SK-N-SH (cell line): ENCODE measurements at regions not wholly inside any gene's neighbourhood (a gene's known extent, or its start where the extent isn't known, plus 50 kb on each side); places are given as distances from the start of the nearest gene placed in this dataset.

Experiments used
- CTCF ChIA-PET: fragments of 300-600, 350-600 bp; formaldehyde crosslinking; extraction: SDS; loops from one replicate; lab custom pipeline; 2021; lab: Yijun Ruan, JAX
- POLR2A ChIA-PET: fragments of 350-600 bp; sonication (Branson Sonifier 250); formaldehyde crosslinking; extraction: SDS; loops from one replicate; lab custom pipeline; 2020; ENCODE audit warnings: antibody characterized with exemption, inconsistent platforms; lab: Yijun Ruan, JAX
- DNase-seq: peaks from one replicate; pipeline ENCODE4 v3.0.0; 2012
- H2AFZ ChIP-seq: fragments of 200-600 bp; sonication (generic); 2 replicates; pipeline ENCODE4 v1.8.1; 2016; ENCODE audit warnings: antibody characterized with exemption, mild to moderate bottlenecking, low read depth
- H3F3A ChIP-seq: fragments of 200-600 bp; sonication (generic); replicated peaks from 2 replicates; pipeline ENCODE3; 2016; ENCODE audit warnings: antibody characterized with exemption, mild to moderate bottlenecking; ENCODE audit not compliant: insufficient read depth
- H3K27ac ChIP-seq, 2 experiments: fragments of 200-500 bp in 1 of 2; fragments of 200-600 bp in 1 of 2; sonication (Bioruptor generic) in 1 of 2; sonication (generic), shearing (Covaris generic) in 1 of 2; 2 replicates each; pipeline versions ENCODE4 v1.5.1 to v1.6.1; 2014 to 2016; ENCODE audit warnings: low read depth in 2 of 2, inconsistent platforms in 1 of 2, low read length in 1 of 2, mild to moderate bottlenecking in 1 of 2, mixed read lengths in 1 of 2
- H3K27me3 ChIP-seq: fragments of 200-600 bp; sonication (generic), shearing (Covaris generic); 2 replicates; pipeline ENCODE4 v1.6.1; 2016; ENCODE audit warnings: mixed run types; ENCODE audit not compliant: insufficient read depth
- H3K36me3 ChIP-seq, 2 experiments: fragments of 200-500 bp in 1 of 2; fragments of 200-600 bp in 1 of 2; sonication (Bioruptor generic) in 1 of 2; sonication (generic) in 1 of 2; replicated peaks in 1 of 2; 2 replicates each; pipeline versions ENCODE3 to v1.5.1; 2014 to 2016; ENCODE audit warnings: low read length in 1 of 2, mild to moderate bottlenecking in 1 of 2; ENCODE audit not compliant: insufficient read depth in 2 of 2, control insufficient read depth in 1 of 2
- H3K4me1 ChIP-seq, 2 experiments: fragments of 200-500 bp in 1 of 2; fragments of 200-600 bp in 1 of 2; sonication (Bioruptor generic) in 1 of 2; sonication (generic), shearing (Covaris generic) in 1 of 2; 2 replicates each; pipeline versions ENCODE4 v1.5.1 to v1.6.1; 2014 to 2016; ENCODE audit warnings: low read depth in 1 of 2, low read length in 1 of 2, mixed run types in 1 of 2; ENCODE audit not compliant: insufficient read depth in 2 of 2, control insufficient read depth in 1 of 2
- H3K4me2 ChIP-seq: fragments of 200-600 bp; sonication (generic), shearing (Covaris generic); 2 replicates; pipeline ENCODE4 v1.6.1; 2017; ENCODE audit warnings: mixed run types
- H3K4me3 ChIP-seq, 2 experiments: fragments of 200-500 bp in 1 of 2; fragments of 200-600 bp in 1 of 2; sonication (Bioruptor generic) in 1 of 2; sonication (generic), shearing (Covaris generic) in 1 of 2; 2 replicates each; pipeline versions ENCODE4 v1.5.1 to v1.8.1; 2014 to 2016; ENCODE audit warnings: low read depth in 2 of 2, inconsistent platforms in 1 of 2, low read length in 1 of 2, mild to moderate bottlenecking in 1 of 2, mixed read lengths in 1 of 2, moderate library complexity in 1 of 2
- H3K79me2 ChIP-seq: fragments of 200-600 bp; sonication (generic); 2 replicates; pipeline ENCODE4 v1.8.1; 2017; ENCODE audit warnings: mild to moderate bottlenecking; ENCODE audit not compliant: insufficient read depth
- H3K9ac ChIP-seq: fragments of 200-600 bp; sonication (generic); 2 replicates; pipeline ENCODE4 v1.6.1; 2017; ENCODE audit warnings: mixed run types
- H3K9me2 ChIP-seq: fragments of 200-600 bp; sonication (generic); 2 replicates; pipeline ENCODE4 v1.6.1; 2017; ENCODE audit warnings: mixed run types
- H3K9me3 ChIP-seq: fragments of 200-600 bp; sonication (generic); 2 replicates; pipeline ENCODE4 v1.6.1; 2017; ENCODE audit warnings: mixed run types, mild to moderate bottlenecking, moderate library complexity
- H4K20me1 ChIP-seq: fragments of 200-600 bp; sonication (generic); 2 replicates; pipeline ENCODE4 v1.6.1; 2017; ENCODE audit warnings: mild to moderate bottlenecking, mixed run types; ENCODE audit not compliant: insufficient read depth
- ELF1 ChIP-seq: IDR thresholded peaks from 2 replicates; pipeline ENCODE4 v1.4.0; 2012
- EP300 ChIP-seq, 2 experiments: IDR thresholded peaks; 2 replicates each; pipeline versions ENCODE4 v1.4.0 to v1.6.1; 2012; ENCODE audit warnings: borderline replicate concordance in 1 of 2, low read depth in 1 of 2, low read length in 1 of 2
- FOXJ3 ChIP-seq: sonication (generic); formaldehyde crosslinking; IDR thresholded peaks from 2 replicates; pipeline ENCODE4 v1.5.1; 2020; ENCODE audit warnings: mild to moderate bottlenecking, missing genetic modification reagents
- NRF1 ChIP-seq: IDR thresholded peaks from 2 replicates; pipeline ENCODE4 v1.6.1; 2012; ENCODE audit warnings: low read depth, mild to moderate bottlenecking, low read length
- RAD21 ChIP-seq: IDR thresholded peaks from 2 replicates; pipeline ENCODE4 v1.6.1; 2012; ENCODE audit warnings: mild to moderate bottlenecking, low read length
- RCOR1 ChIP-seq: fragments of 150-350 bp; IDR thresholded peaks from 2 replicates; pipeline ENCODE4 v1.6.1; 2017; ENCODE audit warnings: antibody characterized with exemption, low read length
- RFX5 ChIP-seq: IDR thresholded peaks from 2 replicates; pipeline ENCODE4 v1.6.1; 2012; ENCODE audit warnings: mild to moderate bottlenecking, improper control_type of control experiment, low read length
- SIN3A ChIP-seq: IDR thresholded peaks from 2 replicates; pipeline ENCODE4 v1.6.1; 2012; ENCODE audit warnings: low read depth, mild to moderate bottlenecking, low read length, moderate library complexity, borderline replicate concordance
- SMC3 ChIP-seq: IDR thresholded peaks from 2 replicates; pipeline ENCODE4 v1.6.1; 2012; ENCODE audit warnings: low read depth, low read length, improper control_type of control experiment
- WGBS: methylation state at CpG from one replicate; pipeline ENCODE4 v1.1.6; 2017; ENCODE audit warnings: low lambda C conversion rate; 5-methylcytosine and 5-hydroxymethylcytosine counted together
- TF ChIP-seq, protein P1 (sequence below): IDR thresholded peaks from 2 replicates; pipeline ENCODE4 v1.4.0; 2012; ENCODE audit warnings: low read depth, borderline replicate concordance
- TF ChIP-seq, protein P2 (sequence below): IDR thresholded peaks from 2 replicates; pipeline ENCODE4 v1.4.0; 2012; ENCODE audit warnings: low read depth, borderline replicate concordance
- TF ChIP-seq, protein P3 (sequence below): IDR thresholded peaks from 2 replicates; pipeline ENCODE4; 2012
- TF ChIP-seq, protein P4 (sequence below): IDR thresholded peaks from 2 replicates; pipeline ENCODE4 v1.6.1; 2012; ENCODE audit warnings: mild to moderate bottlenecking, low read depth, low read length, moderate library complexity
- TF ChIP-seq, protein P5 (sequence below): fragments of 150-350 bp; IDR thresholded peaks from 2 replicates; pipeline ENCODE4 v1.6.1; 2017; ENCODE audit warnings: antibody characterized with exemption, low read length, low read depth, borderline replicate concordance
- TF ChIP-seq, protein P6 (sequence below): fragments of 200-600 bp; sonication (generic); IDR thresholded peaks from 2 replicates; pipeline ENCODE4 v1.6.1; 2017; ENCODE audit warnings: antibody characterized with exemption, mild to moderate bottlenecking, moderate library complexity

DNA sequence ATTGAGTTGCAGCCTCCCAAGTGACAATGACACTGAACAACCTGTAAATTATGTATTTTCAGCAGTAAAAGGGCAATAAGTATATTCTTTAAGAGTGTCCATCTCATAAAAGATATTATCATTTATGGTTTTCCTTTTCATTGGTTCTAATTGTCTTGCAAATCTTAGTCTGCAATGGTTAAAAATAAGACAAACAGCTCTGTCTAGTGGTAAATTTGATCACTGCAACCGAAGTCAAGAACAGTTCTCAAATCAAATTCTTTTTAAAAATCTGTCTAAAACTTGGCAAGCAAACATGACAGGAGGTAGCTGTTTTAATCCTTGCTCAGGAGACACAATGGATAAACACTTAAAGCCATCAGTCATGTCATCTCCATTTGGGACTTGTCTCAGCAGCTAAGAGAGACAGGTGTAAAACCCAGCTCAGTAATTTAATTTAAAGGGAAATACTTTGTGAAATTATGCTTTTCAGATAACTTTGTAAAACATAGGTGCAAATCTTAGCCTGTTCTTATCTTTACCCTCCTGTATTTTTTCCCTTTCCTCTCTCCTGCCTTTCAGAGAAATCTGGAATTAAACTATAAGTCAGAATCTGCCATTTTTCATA is 150.3 kb upstream of the ARHGEF26 start:
- POLR2A ChIA-PET = no interaction called here
- CTCF ChIA-PET = interaction anchor here (0.5 to 3.2 kb wide), 17 partner anchors 10 to 927 kb away, joined by 3 to 13 read pairs (median 3); no protein-coding TSS in a partner anchor
- DNase-seq = peak; percentile 5

More for the DNA sequence above, 150.3 kb upstream of the ARHGEF26 start:
- Histone ChIP-seq H3K9ac (no peak overlapping the region), H3K4me2 (no peak overlapping the region), H4K20me1 (no peaks in the 10 kb centered on the region), H3K4me3 (no peak overlapping the region), H3K36me3 (no peaks in the 10 kb centered on the region), H3K9me2 (no peaks in the 10 kb centered on the region), H3K79me2 (no peaks in the 10 kb centered on the region), H3K27ac (no peak overlapping the region), H3K4me1 (no peaks in the 10 kb centered on the region; a peak in 1 of 4 replicates), H3K27me3 (no peaks in the 10 kb centered on the region), H2AFZ (no peak overlapping the region), H3F3A (no peaks in the 10 kb centered on the region), H3K9me3 (no peaks in the 10 kb centered on the region)
- WGBS = 0% methylated on average over 1 of the region's 1 CpG
- TF ChIP-seq, protein P1, sequence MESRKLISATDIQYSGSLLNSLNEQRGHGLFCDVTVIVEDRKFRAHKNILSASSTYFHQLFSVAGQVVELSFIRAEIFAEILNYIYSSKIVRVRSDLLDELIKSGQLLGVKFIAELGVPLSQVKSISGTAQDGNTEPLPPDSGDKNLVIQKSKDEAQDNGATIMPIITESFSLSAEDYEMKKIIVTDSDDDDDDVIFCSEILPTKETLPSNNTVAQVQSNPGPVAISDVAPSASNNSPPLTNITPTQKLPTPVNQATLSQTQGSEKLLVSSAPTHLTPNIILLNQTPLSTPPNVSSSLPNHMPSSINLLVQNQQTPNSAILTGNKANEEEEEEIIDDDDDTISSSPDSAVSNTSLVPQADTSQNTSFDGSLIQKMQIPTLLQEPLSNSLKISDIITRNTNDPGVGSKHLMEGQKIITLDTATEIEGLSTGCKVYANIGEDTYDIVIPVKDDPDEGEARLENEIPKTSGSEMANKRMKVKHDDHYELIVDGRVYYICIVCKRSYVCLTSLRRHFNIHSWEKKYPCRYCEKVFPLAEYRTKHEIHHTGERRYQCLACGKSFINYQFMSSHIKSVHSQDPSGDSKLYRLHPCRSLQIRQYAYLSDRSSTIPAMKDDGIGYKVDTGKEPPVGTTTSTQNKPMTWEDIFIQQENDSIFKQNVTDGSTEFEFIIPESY = no peak
- TF ChIP-seq SIN3A (no peak), RAD21 (peak; percentile 67), EP300 (IDR thresholded peaks at IDR 0.05; ENCODE audit: borderline replicate concordance in 1 of 2, low read depth in 1 of 2, low read length in 1 of 2) (no peak), FOXJ3 (CRISPR knock-in tag) (no peak), ELF1 (no peak), RFX5 (no peak), NRF1 (no peak), RCOR1 (no peak), SMC3 (peak; percentile 34; the same call in 1 of the 2 replicates)
- TF ChIP-seq, protein P2, sequence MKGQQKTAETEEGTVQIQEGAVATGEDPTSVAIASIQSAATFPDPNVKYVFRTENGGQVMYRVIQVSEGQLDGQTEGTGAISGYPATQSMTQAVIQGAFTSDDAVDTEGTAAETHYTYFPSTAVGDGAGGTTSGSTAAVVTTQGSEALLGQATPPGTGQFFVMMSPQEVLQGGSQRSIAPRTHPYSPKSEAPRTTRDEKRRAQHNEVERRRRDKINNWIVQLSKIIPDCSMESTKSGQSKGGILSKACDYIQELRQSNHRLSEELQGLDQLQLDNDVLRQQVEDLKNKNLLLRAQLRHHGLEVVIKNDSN = no peak
- TF ChIP-seq, protein P3, sequence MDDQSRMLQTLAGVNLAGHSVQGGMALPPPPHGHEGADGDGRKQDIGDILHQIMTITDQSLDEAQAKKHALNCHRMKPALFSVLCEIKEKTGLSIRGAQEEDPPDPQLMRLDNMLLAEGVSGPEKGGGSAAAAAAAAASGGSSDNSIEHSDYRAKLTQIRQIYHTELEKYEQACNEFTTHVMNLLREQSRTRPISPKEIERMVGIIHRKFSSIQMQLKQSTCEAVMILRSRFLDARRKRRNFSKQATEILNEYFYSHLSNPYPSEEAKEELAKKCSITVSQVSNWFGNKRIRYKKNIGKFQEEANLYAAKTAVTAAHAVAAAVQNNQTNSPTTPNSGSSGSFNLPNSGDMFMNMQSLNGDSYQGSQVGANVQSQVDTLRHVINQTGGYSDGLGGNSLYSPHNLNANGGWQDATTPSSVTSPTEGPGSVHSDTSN = no peak
- TF ChIP-seq, protein P4, sequence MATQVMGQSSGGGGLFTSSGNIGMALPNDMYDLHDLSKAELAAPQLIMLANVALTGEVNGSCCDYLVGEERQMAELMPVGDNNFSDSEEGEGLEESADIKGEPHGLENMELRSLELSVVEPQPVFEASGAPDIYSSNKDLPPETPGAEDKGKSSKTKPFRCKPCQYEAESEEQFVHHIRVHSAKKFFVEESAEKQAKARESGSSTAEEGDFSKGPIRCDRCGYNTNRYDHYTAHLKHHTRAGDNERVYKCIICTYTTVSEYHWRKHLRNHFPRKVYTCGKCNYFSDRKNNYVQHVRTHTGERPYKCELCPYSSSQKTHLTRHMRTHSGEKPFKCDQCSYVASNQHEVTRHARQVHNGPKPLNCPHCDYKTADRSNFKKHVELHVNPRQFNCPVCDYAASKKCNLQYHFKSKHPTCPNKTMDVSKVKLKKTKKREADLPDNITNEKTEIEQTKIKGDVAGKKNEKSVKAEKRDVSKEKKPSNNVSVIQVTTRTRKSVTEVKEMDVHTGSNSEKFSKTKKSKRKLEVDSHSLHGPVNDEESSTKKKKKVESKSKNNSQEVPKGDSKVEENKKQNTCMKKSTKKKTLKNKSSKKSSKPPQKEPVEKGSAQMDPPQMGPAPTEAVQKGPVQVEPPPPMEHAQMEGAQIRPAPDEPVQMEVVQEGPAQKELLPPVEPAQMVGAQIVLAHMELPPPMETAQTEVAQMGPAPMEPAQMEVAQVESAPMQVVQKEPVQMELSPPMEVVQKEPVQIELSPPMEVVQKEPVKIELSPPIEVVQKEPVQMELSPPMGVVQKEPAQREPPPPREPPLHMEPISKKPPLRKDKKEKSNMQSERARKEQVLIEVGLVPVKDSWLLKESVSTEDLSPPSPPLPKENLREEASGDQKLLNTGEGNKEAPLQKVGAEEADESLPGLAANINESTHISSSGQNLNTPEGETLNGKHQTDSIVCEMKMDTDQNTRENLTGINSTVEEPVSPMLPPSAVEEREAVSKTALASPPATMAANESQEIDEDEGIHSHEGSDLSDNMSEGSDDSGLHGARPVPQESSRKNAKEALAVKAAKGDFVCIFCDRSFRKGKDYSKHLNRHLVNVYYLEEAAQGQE = no peak
- TF ChIP-seq, protein P5, sequence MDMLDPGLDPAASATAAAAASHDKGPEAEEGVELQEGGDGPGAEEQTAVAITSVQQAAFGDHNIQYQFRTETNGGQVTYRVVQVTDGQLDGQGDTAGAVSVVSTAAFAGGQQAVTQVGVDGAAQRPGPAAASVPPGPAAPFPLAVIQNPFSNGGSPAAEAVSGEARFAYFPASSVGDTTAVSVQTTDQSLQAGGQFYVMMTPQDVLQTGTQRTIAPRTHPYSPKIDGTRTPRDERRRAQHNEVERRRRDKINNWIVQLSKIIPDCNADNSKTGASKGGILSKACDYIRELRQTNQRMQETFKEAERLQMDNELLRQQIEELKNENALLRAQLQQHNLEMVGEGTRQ = no peak
- TF ChIP-seq, protein P6, sequence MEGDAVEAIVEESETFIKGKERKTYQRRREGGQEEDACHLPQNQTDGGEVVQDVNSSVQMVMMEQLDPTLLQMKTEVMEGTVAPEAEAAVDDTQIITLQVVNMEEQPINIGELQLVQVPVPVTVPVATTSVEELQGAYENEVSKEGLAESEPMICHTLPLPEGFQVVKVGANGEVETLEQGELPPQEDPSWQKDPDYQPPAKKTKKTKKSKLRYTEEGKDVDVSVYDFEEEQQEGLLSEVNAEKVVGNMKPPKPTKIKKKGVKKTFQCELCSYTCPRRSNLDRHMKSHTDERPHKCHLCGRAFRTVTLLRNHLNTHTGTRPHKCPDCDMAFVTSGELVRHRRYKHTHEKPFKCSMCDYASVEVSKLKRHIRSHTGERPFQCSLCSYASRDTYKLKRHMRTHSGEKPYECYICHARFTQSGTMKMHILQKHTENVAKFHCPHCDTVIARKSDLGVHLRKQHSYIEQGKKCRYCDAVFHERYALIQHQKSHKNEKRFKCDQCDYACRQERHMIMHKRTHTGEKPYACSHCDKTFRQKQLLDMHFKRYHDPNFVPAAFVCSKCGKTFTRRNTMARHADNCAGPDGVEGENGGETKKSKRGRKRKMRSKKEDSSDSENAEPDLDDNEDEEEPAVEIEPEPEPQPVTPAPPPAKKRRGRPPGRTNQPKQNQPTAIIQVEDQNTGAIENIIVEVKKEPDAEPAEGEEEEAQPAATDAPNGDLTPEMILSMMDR = peak; percentile 68
